GM19324 (cell line): ENCODE measurements at regions not wholly inside any gene's neighbourhood (a gene's known extent, or its start where the extent isn't known, plus 50 kb on each side); places are given as distances from the start of the nearest gene placed in this dataset.
"Not testable (repeated sequence)": the region's sequence is repeated elsewhere in the genome, so short reads cannot be mapped to it uniquely, and the experiment has no call there.

Experiments used
- ATAC-seq: cut with Tn5 transposase; IDR thresholded peaks from one replicate; pipeline ENCODE4 v1.9.1; 2021; ENCODE audit warnings: mild to moderate bottlenecking, moderate library complexity; ENCODE audit not compliant: unreplicated experiment, low FRiP score

- no peak for ATAC-seq
Measured at GRCh38 chr12:90831712-90832111, 123.3 kb downstream of the CCER1 start.

GRCh38 chr12:90829044-90829443, 125.9 kb downstream of the CCER1 start:
- no peak for ATAC-seq

GRCh38 chr12:90828621-90829020, 126.4 kb downstream of the CCER1 start:
- no peak for ATAC-seq

- ATAC-seq, result no peak
Measured at GRCh38 chr12:90827567-90827966, 127.4 kb downstream of the CCER1 start.

GRCh38 chr12:90826036-90826435, 128.9 kb downstream of the CCER1 start:
- no peak for ATAC-seq

- no peak for ATAC-seq
Measured at GRCh38 chr12:90823859-90824258, 131.1 kb downstream of the CCER1 start.

- no peak for ATAC-seq
Measured at GRCh38 chr12:90819709-90820108, 135.3 kb downstream of the CCER1 start.

GRCh38 chr12:90816353-90817089, 138.5 kb downstream of the CCER1 start:
- no peak for ATAC-seq

GRCh38 chr12:90809940-90810339, 145.0 kb downstream of the CCER1 start:
- ATAC-seq, result no peak

- no peak for ATAC-seq
Measured at GRCh38 chr12:90808568-90808967, 146.4 kb downstream of the CCER1 start.

- no peak for ATAC-seq
Measured at GRCh38 chr12:90802727-90803126, 152.2 kb downstream of the CCER1 start.

GRCh38 chr12:90801776-90802175, 153.2 kb downstream of the CCER1 start:
- ATAC-seq, result no peak

- ATAC-seq, result no peak
Measured at GRCh38 chr12:90794212-90794611, 160.8 kb downstream of the CCER1 start.

GRCh38 chr12:90792718-90793117, 162.3 kb downstream of the CCER1 start:
- not testable (repeated sequence) for ATAC-seq

- no peak for ATAC-seq
Measured at GRCh38 chr12:90791445-90791844, 163.5 kb downstream of the CCER1 start.

GRCh38 chr12:90790747-90791146, 164.2 kb downstream of the CCER1 start:
- no peak for ATAC-seq

- no peak for ATAC-seq
Measured at GRCh38 chr12:90773491-90773890, 181.5 kb downstream of the CCER1 start.

- no peak for ATAC-seq
Measured at GRCh38 chr12:90770861-90771260, 184.1 kb downstream of the CCER1 start.

GRCh38 chr12:90757957-90758356, 197.0 kb downstream of the CCER1 start:
- no peak for ATAC-seq

- no peak for ATAC-seq
Measured at GRCh38 chr12:90745211-90745610, 209.8 kb downstream of the CCER1 start.

GRCh38 chr12:90741611-90742010, 213.4 kb downstream of the CCER1 start:
- ATAC-seq, result no peak

- no peak for ATAC-seq
Measured at GRCh38 chr12:90729736-90730135, 225.2 kb downstream of the CCER1 start.

- ATAC-seq, result no peak
Measured at GRCh38 chr12:90712671-90713070, 242.3 kb downstream of the CCER1 start.
